ENCODE measurements at regions not wholly inside any gene's neighbourhood (a gene's known extent, or its start where the extent isn't known, plus 50 kb on each side); places are given as distances from the start of the nearest gene placed in this dataset.

DNA sequence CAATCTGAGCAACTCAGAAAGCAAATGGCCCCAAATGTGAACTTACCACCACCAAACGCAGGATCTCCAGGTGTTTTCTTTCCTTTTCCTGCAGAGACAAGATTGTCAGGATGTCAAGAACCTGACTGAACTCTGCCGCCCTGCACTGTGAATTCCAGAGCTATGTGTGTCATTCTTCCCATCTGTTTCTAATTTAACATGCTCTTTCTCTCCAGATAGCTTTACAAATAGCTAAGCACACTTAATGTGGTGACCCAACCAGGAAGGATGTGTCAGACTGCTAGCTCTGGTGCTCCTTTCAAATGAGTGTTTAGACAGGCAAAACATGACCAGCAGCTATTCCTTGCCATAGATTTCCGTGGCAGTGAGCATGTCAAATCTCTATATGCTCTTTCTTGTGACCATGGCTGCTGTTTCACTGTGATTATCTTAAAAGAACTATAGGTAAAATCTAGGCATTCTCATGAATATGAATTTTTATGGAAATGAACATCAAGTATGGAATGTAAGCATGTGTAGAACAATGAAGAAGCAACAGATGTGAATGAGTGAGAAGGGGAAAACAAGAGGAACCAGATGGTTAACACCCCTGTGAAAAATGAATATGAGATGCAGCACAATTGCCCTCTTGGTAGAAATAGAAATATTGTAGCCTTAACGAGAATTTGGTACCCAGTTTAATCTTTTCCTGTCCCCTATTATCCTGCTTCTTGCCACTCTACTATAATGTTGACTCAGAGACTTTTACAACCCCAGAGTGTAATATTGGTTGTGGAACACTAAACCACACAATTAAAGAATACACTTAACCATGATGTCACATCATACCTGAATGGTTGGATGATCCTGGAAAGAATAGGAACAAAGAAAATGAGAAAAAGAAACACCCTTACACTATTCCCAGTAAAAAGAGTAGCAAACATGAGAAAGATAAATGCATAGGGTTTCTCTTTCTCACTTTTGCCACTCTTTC is 247.8 kb upstream of the DKK2 start:
- no peak overlapping the region for H3K27ac ChIP-seq
- intact Hi-C loops (cut with DNase I), result no loop called here
- no peaks in the 10 kb centered on the region for H3K4me1 ChIP-seq
- H3K4me3 ChIP-seq, result no peak overlapping the region
- H3K9me3 ChIP-seq, result no peaks in the 10 kb centered on the region
- H3K27me3 ChIP-seq (ENCODE audit: low read depth), result no peaks in the 10 kb centered on the region
- no peaks in the 10 kb centered on the region for H3K36me3 ChIP-seq
- TF ChIP-seq CTCF (IDR thresholded peaks at IDR 0.05), result no peak
- DNase-seq (no peak), ATAC-seq (no peak)

DNA sequence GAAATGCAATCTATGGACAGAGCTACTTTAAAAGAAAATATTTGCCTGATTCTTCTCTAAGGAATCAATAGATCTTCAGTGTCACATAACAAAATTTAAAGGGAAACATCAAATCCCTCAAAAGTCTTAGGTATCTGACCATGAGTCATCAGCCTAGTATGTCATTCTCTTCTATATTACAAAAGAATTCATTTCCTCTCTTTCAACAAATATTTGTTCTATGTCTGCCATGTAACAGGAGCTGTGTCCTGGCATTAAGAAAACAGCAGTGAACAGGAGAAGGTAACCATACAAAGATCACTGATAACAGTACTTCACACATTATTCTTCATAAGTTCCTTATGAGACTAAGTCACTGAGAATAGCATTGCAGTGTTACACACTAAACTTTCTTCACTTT is 243.6 kb upstream of the DKK2 start:
- ATAC-seq, result no peak
- H3K27me3 ChIP-seq (ENCODE audit: low read depth), result no peaks in the 10 kb centered on the region
- H3K9me3 ChIP-seq, result no peaks in the 10 kb centered on the region
- TF ChIP-seq CTCF (IDR thresholded peaks at IDR 0.05), result no peak
- no peaks in the 10 kb centered on the region for H3K4me1 ChIP-seq
- H3K4me3 ChIP-seq, result no peak overlapping the region
- no peaks in the 10 kb centered on the region for H3K36me3 ChIP-seq
- DNase-seq, result no peak
- H3K27ac ChIP-seq, result no peak overlapping the region
- intact Hi-C loops (cut with DNase I), result no loop called here

GRCh38 chr4:107278791-107279483 is 242.8 kb upstream of the DKK2 start:
- H3K36me3 ChIP-seq, result no peaks in the 10 kb centered on the region
- no peak for ATAC-seq
- H3K9me3 ChIP-seq, result no peaks in the 10 kb centered on the region
- no peak overlapping the region for H3K4me3 ChIP-seq
- TF ChIP-seq CTCF (IDR thresholded peaks at IDR 0.05), result no peak
- DNase-seq, result no peak
- intact Hi-C loops (cut with DNase I), result no loop called here
- H3K27ac ChIP-seq, result no peak overlapping the region
- H3K4me1 ChIP-seq, result no peaks in the 10 kb centered on the region
- no peaks in the 10 kb centered on the region for H3K27me3 ChIP-seq (ENCODE audit: low read depth)

DNA sequence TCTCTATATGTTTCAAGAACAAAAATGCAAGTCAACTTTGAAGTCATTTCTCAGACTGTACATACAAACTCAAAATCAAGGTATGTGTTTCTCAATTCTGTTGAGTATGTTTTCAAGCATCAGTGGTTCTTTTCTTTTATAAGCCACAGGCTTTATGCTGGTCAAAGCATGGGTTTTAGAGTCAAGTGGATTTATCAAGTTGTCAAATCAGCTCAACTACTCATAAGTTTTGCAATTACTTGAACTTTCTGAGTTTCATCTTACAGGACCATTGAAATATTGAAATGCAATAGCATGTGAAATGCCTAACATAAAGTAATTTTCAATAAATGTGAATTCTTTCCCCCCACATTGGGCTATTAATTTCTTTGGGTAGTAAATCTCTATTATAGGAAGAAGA is 239.9 kb upstream of the DKK2 start:
- TF ChIP-seq CTCF (IDR thresholded peaks at IDR 0.05), result no peak
- intact Hi-C loops (cut with DNase I), result no loop called here
- Histone ChIP-seq H3K9me3 (no peaks in the 10 kb centered on the region), H3K36me3 (no peaks in the 10 kb centered on the region), H3K27ac (no peak overlapping the region), H3K4me1 (no peaks in the 10 kb centered on the region), H3K4me3 (no peak overlapping the region), H3K27me3 (ENCODE audit: low read depth) (no peaks in the 10 kb centered on the region)
- DNase-seq (no peak), ATAC-seq (no peak)

DNA sequence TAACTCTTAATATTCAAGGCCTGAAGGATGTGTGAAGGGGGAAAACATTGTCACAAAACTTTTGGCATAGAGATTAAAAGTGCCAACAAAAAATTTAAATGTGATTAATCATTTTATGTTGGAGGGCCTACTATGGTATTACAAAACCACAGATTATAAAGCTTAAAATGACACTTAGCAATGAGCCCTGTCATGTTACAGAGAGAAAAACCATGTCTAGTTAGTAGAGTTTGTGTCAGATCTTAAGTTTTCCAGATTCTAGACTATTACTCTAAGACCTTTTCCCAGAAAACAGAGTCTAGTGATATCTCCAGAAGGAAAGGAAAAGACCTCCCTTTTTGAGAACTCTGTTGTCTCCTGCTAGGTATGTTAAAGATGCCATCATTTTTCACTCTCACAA is 239.1 kb upstream of the DKK2 start:
- Histone ChIP-seq H3K27me3 (ENCODE audit: low read depth) (no peaks in the 10 kb centered on the region), H3K4me1 (no peaks in the 10 kb centered on the region), H3K9me3 (no peaks in the 10 kb centered on the region), H3K27ac (no peak overlapping the region), H3K4me3 (no peak overlapping the region), H3K36me3 (no peaks in the 10 kb centered on the region)
- TF ChIP-seq CTCF (IDR thresholded peaks at IDR 0.05), result no peak
- intact Hi-C loops (cut with DNase I), result no loop called here
- ATAC-seq (no peak), DNase-seq (no peak)

All from lower lobe of right lung (tissue), 2 donors.